NOMO-1 (cell line): ENCODE measurements at regions not wholly inside any gene's neighbourhood (a gene's known extent, or its start where the extent isn't known, plus 50 kb on each side); places are given as distances from the start of the nearest gene placed in this dataset.
"Not testable (repeated sequence)": the region's sequence is repeated elsewhere in the genome, so short reads cannot be mapped to it uniquely, and the experiment has no call there.

Source experiments
- DNase-seq, 2 experiments: peaks; one replicate each; lab custom pipeline; 2025; ENCODE audit not compliant: unreplicated experiment in 2 of 2; lab: John Stamatoyannopoulos, UW

- DNase-seq, result no peak
These were observed 168.8 kb downstream of the HDGFL1 start for GRCh38 chr6:22738194-22738593.

DNA sequence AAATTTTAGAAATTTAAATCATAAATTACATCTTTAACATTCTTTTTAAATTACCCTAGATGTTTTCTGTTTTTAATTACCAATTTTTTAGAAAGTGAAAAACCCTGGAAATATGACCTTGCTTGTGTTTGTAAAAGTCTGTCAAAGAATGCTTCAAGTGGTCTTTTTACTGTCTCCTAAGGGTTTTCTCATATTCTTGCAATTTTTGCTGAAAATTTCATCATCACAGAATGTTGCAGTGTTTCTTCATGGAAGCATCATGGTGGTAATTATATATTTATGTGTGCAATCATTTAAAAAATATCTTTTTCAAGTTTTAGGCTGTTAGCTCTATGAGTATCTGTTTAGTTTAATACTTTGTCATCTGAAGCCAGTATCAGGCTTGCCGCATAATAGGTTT is 178.2 kb downstream of the HDGFL1 start:
- DNase-seq, result no peak

GRCh38 chr6:22748681-22749080 is 179.3 kb downstream of the HDGFL1 start:
- no peak for DNase-seq

- no peak for DNase-seq
These were observed 180.3 kb downstream of the HDGFL1 start for GRCh38 chr6:22749696-22750095.

- DNase-seq, result no peak
These were observed 181.9 kb downstream of the HDGFL1 start for GRCh38 chr6:22751223-22751622.

DNA sequence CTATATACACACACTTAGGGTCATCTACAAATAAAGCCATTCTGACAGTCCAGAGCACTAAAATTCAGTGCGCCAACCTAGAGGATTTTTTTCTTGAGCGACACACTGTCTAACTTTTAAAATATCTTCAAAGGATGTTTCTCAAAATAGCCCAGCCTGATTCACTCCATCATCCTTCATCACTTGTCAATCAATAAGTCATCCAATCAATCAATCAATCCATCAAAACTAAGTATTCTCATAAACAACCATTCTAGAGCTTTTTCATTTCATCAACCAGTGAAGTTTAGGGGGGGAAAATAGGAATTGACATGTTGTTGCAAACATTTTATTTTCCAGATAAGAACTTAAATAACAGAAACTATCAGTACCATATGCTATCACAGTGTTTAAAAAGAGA is 183.2 kb downstream of the HDGFL1 start:
- DNase-seq, result no peak

GRCh38 chr6:22754061-22754460 is 184.7 kb downstream of the HDGFL1 start:
- no peak for DNase-seq

DNA sequence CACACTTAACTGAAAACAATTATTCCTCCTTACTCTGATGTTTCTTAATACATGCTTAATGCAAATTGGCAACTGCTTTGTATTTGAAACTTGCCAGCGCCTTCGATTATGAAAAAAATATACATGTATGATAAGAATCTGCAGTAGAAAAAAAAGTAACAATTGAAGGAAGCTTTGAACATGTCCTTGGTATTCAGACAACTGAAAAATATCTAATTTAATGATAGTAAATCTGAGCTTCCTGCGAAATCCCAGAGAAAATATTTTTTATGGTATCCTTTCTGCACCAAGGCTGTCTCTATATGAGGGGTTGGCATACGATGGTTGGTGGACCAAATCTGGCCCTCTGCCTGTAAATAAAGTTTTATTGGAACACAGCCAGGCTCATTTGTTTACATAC is 186.2 kb downstream of the HDGFL1 start:
- no peak for DNase-seq

- no peak for DNase-seq
These were observed 187.0 kb downstream of the HDGFL1 start for GRCh38 chr6:22756365-22756764.

- DNase-seq, result no peak
These were observed 195.1 kb downstream of the HDGFL1 start for GRCh38 chr6:22764496-22764895.

GRCh38 chr6:22765015-22765414 is 195.6 kb downstream of the HDGFL1 start:
- no peak for DNase-seq

GRCh38 chr6:22766979-22767378 is 197.6 kb downstream of the HDGFL1 start:
- DNase-seq, result no peak

DNA sequence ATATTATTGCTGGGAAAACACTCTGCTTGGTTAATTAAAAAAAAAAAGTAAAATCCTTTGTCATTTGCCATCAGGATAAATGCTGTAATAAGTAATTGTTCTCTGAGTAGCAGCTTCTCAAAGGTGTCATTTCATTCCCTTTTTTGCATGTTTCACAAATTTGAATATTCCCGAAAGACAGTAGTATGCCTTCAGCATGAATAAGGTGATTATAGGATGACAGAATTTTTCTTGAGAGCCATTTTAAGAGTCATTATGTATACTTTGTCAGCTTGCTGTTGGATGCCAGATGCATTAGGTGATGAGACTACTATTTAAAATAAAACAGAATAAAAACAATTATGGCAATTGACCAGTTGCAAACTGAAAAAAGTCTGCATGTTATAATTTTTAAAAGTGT is 200.7 kb downstream of the HDGFL1 start:
- no peak for DNase-seq

DNA sequence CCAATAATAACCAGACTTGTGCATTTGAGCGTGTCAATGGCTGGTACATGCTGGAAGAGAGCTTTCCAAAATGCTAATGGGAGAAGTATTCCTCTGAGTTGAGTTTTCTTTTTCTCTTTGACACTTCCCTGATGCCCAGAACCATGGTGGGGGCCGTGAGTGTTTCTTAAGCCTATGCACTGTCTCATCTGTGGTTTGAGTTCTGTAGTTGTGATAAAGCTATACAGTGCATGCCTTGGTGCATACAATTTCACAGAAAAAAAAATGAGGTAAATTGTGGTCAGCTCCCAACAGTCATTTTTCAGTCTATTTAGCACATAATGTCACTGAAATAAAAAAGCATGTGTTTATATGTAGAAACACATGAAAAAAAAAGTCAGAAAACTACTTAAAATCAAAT is 204.8 kb downstream of the HDGFL1 start:
- no peak for DNase-seq

DNA sequence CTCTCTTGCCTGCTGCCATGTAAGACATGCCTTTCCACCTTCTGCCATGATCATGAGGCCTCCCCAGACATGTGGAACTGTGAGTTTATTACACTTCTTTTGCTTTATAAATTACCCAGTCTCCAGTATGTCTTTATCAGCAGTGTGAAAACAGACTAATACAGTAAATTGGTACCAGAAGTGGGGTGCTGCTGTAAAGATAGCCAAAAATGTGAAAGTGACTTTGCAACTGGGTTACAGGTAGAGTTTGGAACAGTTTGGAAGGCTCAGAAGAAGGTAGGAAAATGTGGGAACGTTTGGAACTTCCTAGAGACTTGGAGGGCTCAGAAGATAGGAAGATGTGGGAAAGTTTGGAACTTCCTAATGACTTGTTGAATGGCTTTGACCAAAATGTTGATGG is 209.1 kb downstream of the HDGFL1 start:
- DNase-seq, result not testable (repeated sequence)

GRCh38 chr6:22779062-22779461 is 209.7 kb downstream of the HDGFL1 start:
- no peak for DNase-seq

DNA sequence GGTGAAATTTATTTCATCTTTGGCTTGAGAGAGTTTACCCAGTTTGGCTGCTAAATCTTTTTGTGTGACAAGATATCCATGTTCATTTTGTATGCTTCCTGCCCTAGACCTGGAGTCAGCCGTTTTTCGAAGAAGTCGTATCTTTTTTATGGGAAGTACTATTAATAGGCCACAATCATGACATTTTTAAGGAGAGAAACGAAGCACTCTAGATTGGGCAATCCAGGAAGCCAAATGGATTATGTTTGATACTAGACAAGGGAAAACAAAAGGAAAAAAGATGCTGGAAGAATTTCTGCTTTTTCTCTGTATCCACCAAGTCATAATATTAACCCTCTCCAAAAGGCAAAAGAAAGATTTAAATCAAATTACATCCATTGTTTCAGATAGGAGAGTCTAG is 214.6 kb downstream of the HDGFL1 start:
- DNase-seq, result no peak

DNA sequence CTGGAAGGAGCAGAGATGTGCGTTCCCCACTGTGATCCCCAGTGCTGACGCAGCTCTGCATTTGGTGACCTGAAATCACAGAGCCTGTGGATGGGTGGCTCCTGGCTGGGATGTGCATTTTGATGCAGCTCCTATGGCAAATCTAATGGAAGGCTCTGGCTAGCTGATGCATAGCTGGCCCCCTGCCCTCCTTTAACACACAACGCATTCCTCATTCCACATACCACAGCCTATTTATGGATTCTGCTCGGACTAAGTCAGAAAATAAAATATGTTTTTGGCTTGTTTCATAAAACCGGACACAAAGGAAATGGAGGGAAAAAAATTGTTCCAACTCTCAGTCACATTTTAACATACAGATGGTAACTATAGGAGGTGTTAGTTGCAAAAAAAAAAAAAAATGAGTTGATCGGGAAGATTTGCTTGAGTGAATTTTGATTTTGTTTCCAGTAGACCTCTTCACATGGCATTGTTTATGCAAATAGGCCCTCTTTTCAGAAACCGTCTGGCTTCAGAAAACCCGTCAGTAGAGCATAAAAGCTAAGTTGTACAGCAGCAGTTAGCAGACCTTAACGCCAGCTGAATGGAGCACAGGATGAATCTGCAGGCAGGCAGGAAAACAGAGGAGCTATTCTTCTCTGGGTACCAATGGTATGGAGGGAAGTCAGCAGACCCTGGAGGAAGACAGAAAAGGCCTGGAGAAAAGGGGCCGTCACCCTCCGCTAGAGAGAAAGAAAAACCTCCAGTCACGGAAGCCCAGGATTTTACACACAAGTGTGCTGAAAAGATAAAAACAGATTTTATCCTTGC is 215.4 kb downstream of the HDGFL1 start:
- no peak for DNase-seq

- DNase-seq, result no peak
These were observed 218.7 kb downstream of the HDGFL1 start for GRCh38 chr6:22788038-22788437.

- DNase-seq, result no peak
These were observed 219.9 kb downstream of the HDGFL1 start for GRCh38 chr6:22789315-22789714.

- no peak for DNase-seq
These were observed 225.5 kb downstream of the HDGFL1 start for GRCh38 chr6:22794844-22795243.

DNA sequence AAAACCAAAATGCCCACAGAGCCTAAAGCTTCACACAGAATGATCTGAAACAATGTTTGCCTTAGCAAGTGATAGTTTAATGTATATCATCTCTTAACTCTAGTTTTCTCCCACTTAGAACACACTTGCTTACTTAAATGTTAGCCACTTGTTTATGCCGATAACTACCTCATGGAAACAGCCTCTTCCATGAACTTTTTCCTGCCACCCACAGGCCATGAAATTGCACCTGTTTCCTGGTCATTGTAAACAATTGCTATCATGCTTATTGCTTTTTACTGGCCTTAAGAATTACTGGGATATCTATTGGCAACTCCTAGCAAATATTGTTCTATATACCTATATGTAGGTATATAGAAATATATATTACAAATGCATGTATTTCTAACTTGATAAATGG is 231.1 kb downstream of the HDGFL1 start:
- no peak for DNase-seq

GRCh38 chr6:22801831-22802230 is 232.5 kb downstream of the HDGFL1 start:
- no peak for DNase-seq
